HG03159 (cell line): ENCODE measurements at regions not wholly inside any gene's neighbourhood (a gene's known extent, or its start where the extent isn't known, plus 50 kb on each side); places are given as distances from the start of the nearest gene placed in this dataset.

Experiments used
- ATAC-seq: cut with Tn5 transposase; IDR thresholded peaks from one replicate; pipeline ENCODE4 v1.9.1; 2021; ENCODE audit warnings: mild to moderate bottlenecking, moderate library complexity; ENCODE audit not compliant: unreplicated experiment

GRCh38 chr3:79928687-79929408 lies 161.1 kb upstream of the ROBO1 start:
- no peak for ATAC-seq

- ATAC-seq: no peak
These were observed 158.7 kb upstream of the ROBO1 start for GRCh38 chr3:79926522-79926921.

GRCh38 chr3:79922633-79923032 lies 154.8 kb upstream of the ROBO1 start:
- ATAC-seq: no peak

GRCh38 chr3:79917561-79917960 lies 149.8 kb upstream of the ROBO1 start:
- ATAC-seq: no peak

GRCh38 chr3:79910337-79910736 lies 142.5 kb upstream of the ROBO1 start:
- no peak for ATAC-seq

- ATAC-seq: no peak
These were observed 138.3 kb upstream of the ROBO1 start for GRCh38 chr3:79906106-79906505.

GRCh38 chr3:79902151-79902550 lies 134.4 kb upstream of the ROBO1 start:
- no peak for ATAC-seq

- no peak for ATAC-seq
These were observed 131.1 kb upstream of the ROBO1 start for GRCh38 chr3:79898907-79899306.

- ATAC-seq: no peak
These were observed 128.3 kb upstream of the ROBO1 start for GRCh38 chr3:79896086-79896485.

- no peak for ATAC-seq
These were observed 119.4 kb upstream of the ROBO1 start for GRCh38 chr3:79887213-79887612.

- no peak for ATAC-seq
These were observed 118.4 kb upstream of the ROBO1 start for GRCh38 chr3:79886204-79886603.

- ATAC-seq: no peak
These were observed 117.6 kb upstream of the ROBO1 start for GRCh38 chr3:79885407-79885806.

GRCh38 chr3:79884354-79884753 lies 116.6 kb upstream of the ROBO1 start:
- ATAC-seq: no peak

GRCh38 chr3:79881431-79881830 lies 113.6 kb upstream of the ROBO1 start:
- no peak for ATAC-seq

GRCh38 chr3:79878708-79879107 lies 110.9 kb upstream of the ROBO1 start:
- no peak for ATAC-seq

GRCh38 chr3:79874646-79875045 lies 106.8 kb upstream of the ROBO1 start:
- no peak for ATAC-seq

- ATAC-seq: no peak
These were observed 104.7 kb upstream of the ROBO1 start for GRCh38 chr3:79872483-79872882.

- ATAC-seq: no peak
These were observed 103.9 kb upstream of the ROBO1 start for GRCh38 chr3:79871656-79872055.

GRCh38 chr3:79870313-79870620 lies 102.5 kb upstream of the ROBO1 start:
- ATAC-seq: no peak

GRCh38 chr3:79869461-79870312 lies 101.9 kb upstream of the ROBO1 start:
- no peak for ATAC-seq

GRCh38 chr3:79866162-79866561 lies 98.4 kb upstream of the ROBO1 start:
- no peak for ATAC-seq

GRCh38 chr3:79864077-79864476 lies 96.3 kb upstream of the ROBO1 start:
- no peak for ATAC-seq
